ENCODE measurements at regions not wholly inside any gene's neighbourhood (a gene's known extent, or its start where the extent isn't known, plus 50 kb on each side); places are given as distances from the start of the nearest gene placed in this dataset.

- TF ChIP-seq, protein P1, sequence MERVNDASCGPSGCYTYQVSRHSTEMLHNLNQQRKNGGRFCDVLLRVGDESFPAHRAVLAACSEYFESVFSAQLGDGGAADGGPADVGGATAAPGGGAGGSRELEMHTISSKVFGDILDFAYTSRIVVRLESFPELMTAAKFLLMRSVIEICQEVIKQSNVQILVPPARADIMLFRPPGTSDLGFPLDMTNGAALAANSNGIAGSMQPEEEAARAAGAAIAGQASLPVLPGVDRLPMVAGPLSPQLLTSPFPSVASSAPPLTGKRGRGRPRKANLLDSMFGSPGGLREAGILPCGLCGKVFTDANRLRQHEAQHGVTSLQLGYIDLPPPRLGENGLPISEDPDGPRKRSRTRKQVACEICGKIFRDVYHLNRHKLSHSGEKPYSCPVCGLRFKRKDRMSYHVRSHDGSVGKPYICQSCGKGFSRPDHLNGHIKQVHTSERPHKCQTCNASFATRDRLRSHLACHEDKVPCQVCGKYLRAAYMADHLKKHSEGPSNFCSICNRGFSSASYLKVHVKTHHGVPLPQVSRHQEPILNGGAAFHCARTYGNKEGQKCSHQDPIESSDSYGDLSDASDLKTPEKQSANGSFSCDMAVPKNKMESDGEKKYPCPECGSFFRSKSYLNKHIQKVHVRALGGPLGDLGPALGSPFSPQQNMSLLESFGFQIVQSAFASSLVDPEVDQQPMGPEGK (CRISPR knock-in tag; IDR thresholded peaks at IDR 0.05; ENCODE audit: borderline replicate concordance) = no peak
- TF ChIP-seq ZNF8 (CRISPR knock-in tag; IDR thresholded peaks at IDR 0.05) = no peak
- no peak for TF ChIP-seq ZFP3 (CRISPR knock-in tag; IDR thresholded peaks at IDR 0.05)
- no peak for TF ChIP-seq SNAI2 (CRISPR knock-in tag; IDR thresholded peaks at IDR 0.05)
- no peak for TF ChIP-seq TOX (CRISPR knock-in tag; IDR thresholded peaks at IDR 0.05; ENCODE audit: borderline replicate concordance)
- TF ChIP-seq CSDC2 (CRISPR knock-in tag; IDR thresholded peaks at IDR 0.05) = no peak
Observed at GRCh38 chr1:57848406-57848805, 424.5 kb upstream of the DAB1 start.
